Endothelial cell of umbilical vein (primary cell): ENCODE measurements at regions not wholly inside any gene's neighbourhood (a gene's known extent, or its start where the extent isn't known, plus 50 kb on each side); places are given as distances from the start of the nearest gene placed in this dataset.

Experiments
- BruUV-seq: library from RNA; stranded (reverse); fragments of 400-500 nt; replicated peaks from 2 replicates; lab custom pipeline; 2021; lab: Mats Ljungman, UMichigan
- CTCF ChIA-PET: fragments of 300-600, 350-600 bp; sonication (Branson Sonifier 250); formaldehyde crosslinking; loops from one replicate; lab custom pipeline; 2021; ENCODE audit warnings: antibody characterized with exemption, inconsistent platforms; lab: Charles Lee
- POLR2A ChIA-PET: fragments of 300-600, 350-600 bp; sonication (Branson Sonifier 250); formaldehyde crosslinking; loops from one replicate; lab custom pipeline; 2021; ENCODE audit warnings: antibody characterized with exemption, inconsistent platforms; lab: Charles Lee
- DNase-seq: peaks from one replicate; pipeline ENCODE4 v3.0.0-alpha.2; 2011; ENCODE audit warnings: low read depth, low spot score
- FAIRE-seq: peaks from 2 replicates; lab custom pipeline; 2011; peaks lifted over from hg19 to GRCh38; lab: Jason Lieb, UNC
- H2AFZ ChIP-seq: 2 replicates; pipeline ENCODE4 v1.6.0; 2012; ENCODE audit warnings: low read depth, low read length, control low read depth, inconsistent platforms
- H3K27ac ChIP-seq: 2 replicates; pipeline ENCODE4 v1.5.1; 2011; ENCODE audit warnings: low read depth, mild to moderate bottlenecking, control low read depth, low read length, moderate library complexity; ENCODE audit not compliant: insufficient read depth
- H3K27me3 ChIP-seq, 2 experiments: 2 replicates each; pipeline versions ENCODE4 v1.6.0 to v1.6.1; 2011; ENCODE audit warnings: low read length in 2 of 2, mixed read lengths in 1 of 2; ENCODE audit not compliant: control insufficient read depth in 2 of 2, insufficient read depth in 2 of 2
- H3K36me3 ChIP-seq, 2 experiments: 2 replicates in 1 of 2; 3 replicates in 1 of 2; pipeline ENCODE4 v1.5.1; 2011; ENCODE audit warnings: low read length in 2 of 2, mild to moderate bottlenecking in 1 of 2, moderate library complexity in 1 of 2; ENCODE audit not compliant: control insufficient read depth in 2 of 2, insufficient read depth in 2 of 2; ENCODE audit errors: extremely low read depth in 1 of 2
- H3K4me1 ChIP-seq: 3 replicates; pipeline ENCODE4 v1.5.1; 2011; ENCODE audit warnings: mild to moderate bottlenecking, low read length; ENCODE audit not compliant: control insufficient read depth, insufficient read depth; ENCODE audit errors: extremely low read depth
- H3K4me2 ChIP-seq: 2 replicates; pipeline ENCODE4 v1.6.1; 2011; ENCODE audit warnings: low read length, control low read depth, mixed read lengths; ENCODE audit not compliant: insufficient read depth
- H3K4me3 ChIP-seq, 3 experiments: fragments of 200-600 bp in 1 of 3; sonication (generic), shearing (Covaris generic) in 1 of 3; replicated peaks in 1 of 3; 2 replicates each; pipeline ENCODE4 v1.5.1; 2011 to 2016; ENCODE audit warnings: control low read depth in 3 of 3, low read length in 3 of 3, mild to moderate bottlenecking in 2 of 3, inconsistent platforms in 1 of 3, low read depth in 1 of 3, moderate library complexity in 1 of 3; ENCODE audit not compliant: insufficient read depth in 1 of 3
- H3K79me2 ChIP-seq: 2 replicates; pipeline ENCODE4 v1.6.0; 2012; ENCODE audit warnings: low read length, inconsistent platforms; ENCODE audit not compliant: control insufficient read depth, insufficient read depth
- H3K9ac ChIP-seq: replicated peaks from 2 replicates; pipeline ENCODE3; 2011; ENCODE audit warnings: low read length, control low read depth; ENCODE audit not compliant: insufficient read depth; ENCODE audit errors: extremely low read depth
- H3K9me1 ChIP-seq: replicated peaks from 3 replicates; pipeline ENCODE4 v1.6.0; 2011; ENCODE audit warnings: mild to moderate bottlenecking, low read length; ENCODE audit not compliant: control insufficient read depth, insufficient read depth; ENCODE audit errors: extremely low read depth
- H3K9me3 ChIP-seq: replicated peaks from 2 replicates; pipeline ENCODE4 v1.5.1; 2012; ENCODE audit warnings: low read length, inconsistent platforms; ENCODE audit not compliant: control insufficient read depth, insufficient read depth
- H4K20me1 ChIP-seq: replicated peaks from 2 replicates; pipeline ENCODE3; 2011; ENCODE audit warnings: mild to moderate bottlenecking, low read length; ENCODE audit not compliant: control insufficient read depth, insufficient read depth; ENCODE audit errors: extremely low read depth
- EZH2 ChIP-seq: IDR thresholded peaks from 2 replicates; pipeline ENCODE4 v1.6.1; 2012; ENCODE audit warnings: borderline replicate concordance, low read depth, mild to moderate bottlenecking, moderate library complexity, low read length, inconsistent platforms; ENCODE audit not compliant: severe bottlenecking
- FOS ChIP-seq: IDR thresholded peaks from 2 replicates; pipeline ENCODE4 v1.6.1; 2011; ENCODE audit warnings: mild to moderate bottlenecking, low read length, moderate library complexity, borderline replicate concordance; ENCODE audit not compliant: insufficient read depth
- GATA2 ChIP-seq: IDR thresholded peaks from 2 replicates; pipeline ENCODE4 v1.7.0; 2011; ENCODE audit warnings: low read depth, mild to moderate bottlenecking, moderate library complexity, mixed read lengths, low read length; ENCODE audit not compliant: insufficient read length, insufficient read depth
- MAX ChIP-seq: IDR thresholded peaks from 2 replicates; pipeline ENCODE4 v1.6.1; 2011; ENCODE audit not compliant: insufficient read depth, insufficient read length
- MYC ChIP-seq: IDR thresholded peaks from one replicate; pipeline ENCODE4 v1.6.1; 2011; ENCODE audit warnings: mild to moderate bottlenecking, low read depth, low read length
- POLR2A ChIP-seq: IDR thresholded peaks from 2 replicates; pipeline ENCODE4 v1.6.1; 2012; ENCODE audit warnings: low read depth, mild to moderate bottlenecking, control low read depth, low read length
- POLR2AphosphoS5 ChIP-seq: IDR thresholded peaks from 2 replicates; pipeline ENCODE4 v1.6.1; 2012; ENCODE audit warnings: low read depth, mild to moderate bottlenecking, control low read depth, low read length, moderate library complexity; ENCODE audit not compliant: insufficient read depth
- dilution Hi-C: fragments of 300-500 bp; cut with MboI; formaldehyde crosslinking; loops from one replicate; pipeline ENCODE4 v1.15.0; 2019; ENCODE audit warnings: low sequenced_read_pairs; ENCODE audit not compliant: extremely low pct_ligation_motif_present
- intact Hi-C: fragments of 100-400 bp; cut with micrococcal nuclease; formaldehyde crosslinking; loops from one replicate; pipeline ENCODE4 v1.10.0; 2022

- Histone ChIP-seq H4K20me1 (no peaks in the 10 kb centered on the region), H3K9me1 (no peaks in the 10 kb centered on the region), H3K79me2 (no peaks in the 10 kb centered on the region), H3K4me3 (no peak overlapping the region), H3K4me2 (no peak overlapping the region), H3K27ac (no peak overlapping the region), H3K9me3 (no peaks in the 10 kb centered on the region), H3K4me1 (peaks cover 24% of the 10 kb centered on the region), H3K27me3 (no peaks in the 10 kb centered on the region), H2AFZ (no peak overlapping the region), H3K9ac (no peak overlapping the region), H3K36me3 (no peaks in the 10 kb centered on the region)
- dilution Hi-C loops, result no loop called here
- FAIRE-seq (no peak), DNase-seq (no peak)
- intact Hi-C loops, result no loop called here
- POLR2A ChIA-PET, result no interaction called here
- TF ChIP-seq MAX, result no peak
- TF ChIP-seq MYC, result no peak
- TF ChIP-seq FOS, result no peak
- no peak for TF ChIP-seq POLR2AphosphoS5
- no peak for TF ChIP-seq GATA2
- no peak for TF ChIP-seq POLR2A
- no peak for TF ChIP-seq EZH2
- CTCF ChIA-PET, result no interaction called here
- no TSS peak for BruUV-seq
Observed at GRCh38 chrX:42944381-42944998, 166.5 kb upstream of the PPP1R2C start.
